Fibroblast of pulmonary artery (primary cell): ENCODE measurements at regions not wholly inside any gene's neighbourhood (a gene's known extent, or its start where the extent isn't known, plus 50 kb on each side); places are given as distances from the start of the nearest gene placed in this dataset.

Experiments
- DNase-seq: peaks from one replicate; pipeline ENCODE4 v3.0.0-alpha.2; 2010; ENCODE audit warnings: low read depth
- H3K4me3 ChIP-seq: replicated peaks from 2 replicates; pipeline ENCODE4 v1.5.1; 2011; ENCODE audit warnings: low read depth, mild to moderate bottlenecking, control low read depth, low read length, moderate library complexity
- CTCF ChIP-seq: IDR thresholded peaks from 2 replicates; pipeline ENCODE4 v1.5.1; 2011; ENCODE audit warnings: mild to moderate bottlenecking, control low read depth, low read length, inconsistent platforms; ENCODE audit errors: missing control alignments

- peak; percentile 54 for TF ChIP-seq CTCF
- DNase-seq, result no peak
- no peak overlapping the region for H3K4me3 ChIP-seq
Measured at GRCh38 chr1:244210884-244211558, 159.9 kb downstream of the ZBTB18 start.

- peak; percentile 88 for DNase-seq
- no peak overlapping the region for H3K4me3 ChIP-seq
- TF ChIP-seq CTCF, result no peak
Measured at GRCh38 chr1:244211559-244211944, 160.5 kb downstream of the ZBTB18 start.

GRCh38 chr1:244212219-244212618 is 161.1 kb downstream of the ZBTB18 start:
- H3K4me3 ChIP-seq, result no peak overlapping the region
- no peak for TF ChIP-seq CTCF
- DNase-seq, result no peak

- TF ChIP-seq CTCF, result no peak
- DNase-seq, result peak; percentile 39
- no peak overlapping the region for H3K4me3 ChIP-seq
Measured at GRCh38 chr1:244212797-244213475, 161.9 kb downstream of the ZBTB18 start.

- H3K4me3 ChIP-seq, result no peak overlapping the region
- DNase-seq, result peak; percentile 93
- no peak for TF ChIP-seq CTCF
Measured at GRCh38 chr1:244214009-244214967, 163.2 kb downstream of the ZBTB18 start.

GRCh38 chr1:244216836-244217235 is 165.8 kb downstream of the ZBTB18 start:
- no peak for TF ChIP-seq CTCF
- DNase-seq, result no peak
- no peak overlapping the region for H3K4me3 ChIP-seq
